ENCODE measurements at regions not wholly inside any gene's neighbourhood (a gene's known extent, or its start where the extent isn't known, plus 50 kb on each side); places are given as distances from the start of the nearest gene placed in this dataset.

DNA sequence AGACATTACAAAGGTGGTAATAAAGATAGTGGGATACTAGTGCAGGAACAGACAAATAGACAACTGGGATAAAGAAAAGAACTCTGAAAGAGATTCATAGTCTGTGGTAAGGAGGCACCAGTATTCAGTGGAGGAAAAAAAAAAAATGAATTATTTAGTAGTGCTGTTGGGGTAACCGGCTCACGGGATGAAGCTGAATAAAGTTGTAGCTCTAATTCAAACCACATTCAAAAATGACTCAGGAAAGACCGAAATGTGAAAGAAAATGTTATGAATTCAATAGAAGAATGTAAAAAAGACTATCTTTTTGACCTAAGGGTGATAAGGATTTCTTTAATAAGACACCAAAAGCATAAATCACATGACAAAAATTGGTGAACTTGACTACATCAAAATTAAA lies 83.1 kb upstream of the HABP2 start:
- TF ChIP-seq, protein P1, sequence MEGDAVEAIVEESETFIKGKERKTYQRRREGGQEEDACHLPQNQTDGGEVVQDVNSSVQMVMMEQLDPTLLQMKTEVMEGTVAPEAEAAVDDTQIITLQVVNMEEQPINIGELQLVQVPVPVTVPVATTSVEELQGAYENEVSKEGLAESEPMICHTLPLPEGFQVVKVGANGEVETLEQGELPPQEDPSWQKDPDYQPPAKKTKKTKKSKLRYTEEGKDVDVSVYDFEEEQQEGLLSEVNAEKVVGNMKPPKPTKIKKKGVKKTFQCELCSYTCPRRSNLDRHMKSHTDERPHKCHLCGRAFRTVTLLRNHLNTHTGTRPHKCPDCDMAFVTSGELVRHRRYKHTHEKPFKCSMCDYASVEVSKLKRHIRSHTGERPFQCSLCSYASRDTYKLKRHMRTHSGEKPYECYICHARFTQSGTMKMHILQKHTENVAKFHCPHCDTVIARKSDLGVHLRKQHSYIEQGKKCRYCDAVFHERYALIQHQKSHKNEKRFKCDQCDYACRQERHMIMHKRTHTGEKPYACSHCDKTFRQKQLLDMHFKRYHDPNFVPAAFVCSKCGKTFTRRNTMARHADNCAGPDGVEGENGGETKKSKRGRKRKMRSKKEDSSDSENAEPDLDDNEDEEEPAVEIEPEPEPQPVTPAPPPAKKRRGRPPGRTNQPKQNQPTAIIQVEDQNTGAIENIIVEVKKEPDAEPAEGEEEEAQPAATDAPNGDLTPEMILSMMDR (IDR thresholded peaks at IDR 0.05): no peak
- no peak for TF ChIP-seq POLR2A (IDR thresholded peaks at IDR 0.05)
